GM21360 (cell line): ENCODE measurements at regions not wholly inside any gene's neighbourhood (a gene's known extent, or its start where the extent isn't known, plus 50 kb on each side); places are given as distances from the start of the nearest gene placed in this dataset.
"Not testable (repeated sequence)": the region's sequence is repeated elsewhere in the genome, so short reads cannot be mapped to it uniquely, and the experiment has no call there.

Source experiments
- ATAC-seq: cut with Tn5 transposase; IDR thresholded peaks from one replicate; pipeline ENCODE4 v1.9.1; 2021; ENCODE audit warnings: mild to moderate bottlenecking, moderate library complexity; ENCODE audit not compliant: unreplicated experiment

DNA sequence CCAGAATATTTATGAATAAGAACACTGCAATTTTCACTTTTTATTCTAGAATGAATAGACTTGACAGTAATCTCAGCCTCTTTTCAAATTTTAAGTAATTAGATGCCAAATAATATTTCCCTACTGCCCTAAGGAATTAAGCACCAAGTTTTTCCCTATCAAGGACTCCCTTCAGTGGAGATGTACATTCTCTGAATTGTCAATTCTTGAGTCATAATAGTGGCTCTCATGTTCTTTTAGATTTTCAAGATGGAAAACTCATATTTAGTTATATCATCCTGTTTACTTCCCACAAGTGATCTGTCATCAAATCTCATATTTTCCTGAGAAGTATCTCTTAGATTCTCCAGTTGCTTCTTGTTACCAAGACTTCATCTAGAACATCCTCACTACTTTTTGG lies 1248.9 kb upstream of the CHAC2 start:
- no peak for ATAC-seq

GRCh38 chr2:52512760-52513159 lies 1254.8 kb upstream of the CHAC2 start:
- ATAC-seq: no peak

- ATAC-seq: no peak
Measured at GRCh38 chr2:52510432-52510831, 1257.2 kb upstream of the CHAC2 start.

DNA sequence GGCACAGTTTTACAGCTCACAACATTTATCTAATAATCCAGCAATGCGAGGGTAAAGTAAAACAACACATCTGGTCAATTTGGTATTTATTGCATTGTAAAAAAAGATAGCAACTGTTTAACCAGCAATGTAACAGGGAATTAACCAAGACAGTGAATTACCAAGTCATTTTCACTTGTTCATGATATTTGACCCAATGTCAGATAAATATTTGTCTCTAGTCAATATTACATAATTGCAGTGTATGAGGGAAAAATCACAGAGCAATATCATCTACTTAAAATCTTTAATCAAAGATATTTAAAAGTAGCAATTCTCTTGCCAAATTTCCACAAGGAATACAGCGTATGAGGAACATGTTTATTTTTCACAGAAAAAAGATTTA lies 1265.1 kb upstream of the CHAC2 start:
- ATAC-seq: no peak

DNA sequence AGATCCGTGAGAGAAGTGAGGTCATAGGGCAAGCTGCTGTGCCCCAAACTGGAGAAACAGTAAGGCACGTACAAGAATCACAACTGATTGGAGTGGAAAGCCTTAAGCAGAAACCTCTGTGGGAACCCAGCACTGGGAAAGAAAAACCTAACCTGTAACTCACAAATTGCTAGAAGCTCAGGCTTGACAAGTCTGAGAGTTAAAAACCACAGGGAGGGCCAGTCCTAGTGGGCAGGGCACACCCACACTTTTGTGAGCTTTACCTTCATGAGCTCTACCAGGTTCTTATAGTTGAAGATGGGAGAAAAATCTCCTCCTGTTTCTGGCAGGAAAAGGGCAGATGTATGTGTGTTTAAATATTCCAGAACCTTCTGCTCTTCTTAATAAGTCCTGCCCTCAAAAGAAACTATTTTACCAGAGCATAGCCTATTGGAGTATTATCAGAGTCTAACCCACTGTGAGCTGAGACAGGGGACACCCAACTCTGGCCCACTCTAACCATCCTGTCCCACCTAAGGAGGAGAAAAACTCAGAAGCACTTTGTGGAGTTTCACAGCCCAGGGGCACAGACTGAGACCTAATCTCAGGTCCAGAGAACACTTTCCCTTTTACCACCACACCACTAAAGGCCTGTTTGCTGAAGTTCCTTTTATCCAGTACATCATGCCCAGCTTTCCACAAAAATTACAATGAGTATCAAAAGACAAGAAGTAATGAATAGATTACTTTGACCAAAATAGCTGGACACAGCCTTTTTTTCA lies 1265.7 kb upstream of the CHAC2 start:
- no peak for ATAC-seq

DNA sequence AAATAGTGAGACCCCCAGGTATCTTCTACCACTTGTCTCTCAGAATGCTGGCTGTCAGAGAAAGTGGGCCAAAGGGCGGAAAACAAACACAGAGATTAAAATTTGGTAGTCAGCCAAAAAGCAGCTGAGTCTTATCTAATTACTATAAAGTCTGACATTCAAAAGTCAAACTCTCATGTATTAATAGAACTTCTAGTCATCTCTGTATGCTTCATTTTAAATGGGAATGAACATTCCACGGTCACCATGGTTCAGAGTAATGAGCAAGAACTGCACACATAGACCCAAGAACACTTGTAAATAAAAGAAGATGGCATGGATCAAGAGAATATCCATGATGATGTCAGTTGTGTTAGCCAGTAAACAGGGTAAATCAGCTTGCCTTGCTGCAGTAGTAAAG lies 1267.0 kb upstream of the CHAC2 start:
- no peak for ATAC-seq

DNA sequence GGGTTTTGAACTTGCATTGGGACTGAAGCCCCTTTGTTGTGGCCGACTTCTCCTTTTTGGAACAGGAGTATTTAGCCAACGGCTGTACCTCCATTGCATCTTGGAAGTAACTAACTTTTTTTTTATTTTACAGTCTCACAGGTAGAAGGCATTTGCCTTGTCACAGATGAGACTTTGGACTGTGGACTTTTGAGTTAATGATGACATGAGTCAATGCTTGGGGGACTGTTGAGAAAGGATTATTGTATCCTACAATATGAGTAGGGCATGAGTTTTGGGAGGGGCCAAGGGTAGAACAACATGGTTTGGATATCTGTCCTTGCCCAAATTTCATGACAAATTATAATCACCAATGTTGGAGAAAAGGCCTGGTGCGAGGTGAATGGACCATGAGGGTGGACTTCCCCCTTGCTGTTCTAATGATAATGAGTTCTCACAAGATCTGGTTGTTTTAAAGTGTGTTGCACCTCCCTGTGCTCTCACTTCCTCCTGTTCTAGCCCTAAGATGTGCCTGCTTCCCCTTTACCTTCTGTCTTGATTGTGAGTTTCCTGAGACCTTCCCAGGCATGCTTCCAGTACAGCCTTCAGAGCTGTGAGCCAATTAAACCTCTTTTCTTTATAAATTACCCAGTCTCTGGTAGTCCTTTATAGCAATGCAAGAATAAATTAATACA lies 1269.4 kb upstream of the CHAC2 start:
- no peak for ATAC-seq

GRCh38 chr2:52495816-52496215 lies 1271.8 kb upstream of the CHAC2 start:
- ATAC-seq: no peak

- no peak for ATAC-seq
Measured at GRCh38 chr2:52477166-52477565, 1290.4 kb upstream of the CHAC2 start.

- ATAC-seq: no peak
Measured at GRCh38 chr2:52475590-52475989, 1292.0 kb upstream of the CHAC2 start.

- no peak for ATAC-seq
Measured at GRCh38 chr2:52474091-52474490, 1293.5 kb upstream of the CHAC2 start.

DNA sequence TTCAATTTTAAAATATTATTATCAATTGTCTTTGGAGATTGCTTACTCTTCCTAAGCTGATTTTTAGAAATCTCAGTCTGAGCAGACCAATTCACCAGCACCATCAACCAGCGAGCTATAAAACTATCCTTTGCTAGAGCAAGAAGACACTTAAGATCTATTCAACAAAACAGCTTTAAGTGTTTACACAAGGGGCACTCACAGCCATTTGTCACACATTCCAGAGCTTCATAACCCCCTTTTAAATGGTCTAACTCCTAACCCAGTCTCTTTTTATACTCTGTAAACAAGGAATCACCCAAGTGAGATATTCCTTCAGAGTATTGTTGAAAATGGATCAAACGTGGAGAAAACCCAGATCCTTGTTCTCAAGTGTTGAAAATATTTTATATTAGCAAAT lies 1294.1 kb upstream of the CHAC2 start:
- ATAC-seq: no peak

DNA sequence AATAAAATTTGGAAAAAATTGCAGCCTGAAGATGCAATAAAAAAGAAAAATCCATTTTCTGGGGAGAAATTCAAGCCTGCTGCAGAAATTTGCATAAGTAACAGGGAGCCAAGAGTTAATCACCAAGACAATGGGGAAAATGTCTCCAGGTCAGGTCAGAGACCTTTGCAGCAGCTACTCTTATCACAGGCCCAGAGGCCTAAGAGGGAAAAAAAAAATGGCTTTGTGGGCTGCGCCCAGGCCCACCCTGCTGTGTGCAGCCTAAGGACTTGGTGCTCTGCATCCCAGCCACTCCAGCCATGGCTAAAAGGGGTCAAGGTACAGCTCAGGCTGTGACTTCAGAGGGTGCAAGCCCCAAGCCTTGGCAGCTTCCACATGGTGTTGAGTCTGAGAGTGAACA lies 1297.1 kb upstream of the CHAC2 start:
- not testable (repeated sequence) for ATAC-seq

DNA sequence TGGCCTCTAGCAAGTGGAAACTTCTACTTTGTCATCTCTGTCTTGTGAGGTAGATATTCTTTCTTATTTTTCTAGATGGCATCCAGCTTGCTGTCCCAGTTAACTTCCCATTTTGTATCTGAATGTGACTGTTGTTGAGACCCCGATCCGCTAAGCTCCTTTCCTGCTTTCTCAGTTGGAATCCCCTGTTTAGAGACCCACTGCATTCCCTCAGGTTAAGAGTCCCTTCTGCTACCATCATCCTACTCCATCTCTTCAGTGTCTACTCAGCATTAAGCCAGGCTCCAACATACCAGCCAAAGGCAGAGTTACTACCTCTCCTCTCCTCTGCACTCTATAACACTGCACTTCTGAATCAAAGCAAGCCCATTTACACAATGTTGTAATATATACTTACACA lies 1300.4 kb upstream of the CHAC2 start:
- no peak for ATAC-seq

- ATAC-seq: no peak
Measured at GRCh38 chr2:52465287-52465686, 1302.3 kb upstream of the CHAC2 start.

GRCh38 chr2:52463457-52463856 lies 1304.1 kb upstream of the CHAC2 start:
- no peak for ATAC-seq

- no peak for ATAC-seq
Measured at GRCh38 chr2:52456561-52457377, 1310.8 kb upstream of the CHAC2 start.

DNA sequence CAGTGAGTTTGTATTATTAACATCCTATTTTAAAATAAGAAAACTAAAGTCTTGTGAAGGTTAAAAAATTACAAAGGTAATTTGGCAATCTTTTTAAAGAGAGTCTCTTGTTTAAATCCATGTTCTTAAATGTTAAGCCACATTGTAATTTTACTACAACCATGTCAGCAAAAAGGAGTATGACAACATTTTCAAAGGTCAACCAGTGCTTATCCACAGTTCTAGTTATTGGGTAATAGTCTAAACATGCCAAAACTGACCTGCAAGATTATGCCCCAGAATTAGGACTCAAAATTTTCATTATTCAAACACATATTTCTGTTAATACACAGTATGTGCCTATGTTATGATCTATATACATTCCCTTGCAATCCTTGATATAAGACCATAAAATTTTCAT lies 1312.6 kb upstream of the CHAC2 start:
- no peak for ATAC-seq

DNA sequence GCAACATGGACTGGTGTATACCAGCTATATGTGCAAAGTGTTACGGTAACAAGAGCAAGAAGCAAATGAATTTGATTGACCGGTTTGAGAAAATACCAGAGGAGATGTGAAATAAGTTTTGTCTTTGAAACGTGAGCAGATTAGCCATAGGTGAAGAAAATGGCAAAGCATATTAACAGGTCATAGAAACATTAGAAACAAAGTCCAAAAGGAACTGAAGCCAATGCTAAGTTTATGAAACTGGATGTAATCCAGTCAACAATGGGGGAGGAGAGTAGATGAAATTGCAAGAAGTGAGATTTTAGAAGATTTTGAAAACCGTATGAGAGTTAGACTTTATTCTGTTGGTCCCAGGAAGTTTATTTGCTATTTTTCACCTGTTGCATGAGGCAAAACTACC lies 1315.4 kb upstream of the CHAC2 start:
- ATAC-seq: no peak

DNA sequence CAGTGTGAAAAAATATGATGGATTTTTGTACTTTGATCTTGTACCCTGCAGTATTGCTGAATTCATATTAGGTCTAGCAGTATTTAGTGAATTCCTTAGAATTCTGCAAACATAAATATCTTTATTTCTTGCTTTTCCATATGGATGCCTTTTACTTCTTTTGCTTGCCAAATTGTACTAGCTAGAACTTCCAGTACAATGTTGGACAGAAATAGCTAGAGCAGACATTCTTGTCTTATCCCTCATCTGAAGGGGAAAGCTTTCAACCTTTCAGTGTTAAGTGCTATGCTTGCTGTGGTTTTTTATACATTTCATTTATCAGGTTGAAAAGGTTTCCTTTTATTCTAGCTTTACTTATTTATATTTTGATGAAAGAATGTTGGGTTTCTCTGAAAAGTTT lies 1321.9 kb upstream of the CHAC2 start:
- ATAC-seq: no peak

- ATAC-seq: no peak
Measured at GRCh38 chr2:52431352-52431760, 1336.2 kb upstream of the CHAC2 start.

DNA sequence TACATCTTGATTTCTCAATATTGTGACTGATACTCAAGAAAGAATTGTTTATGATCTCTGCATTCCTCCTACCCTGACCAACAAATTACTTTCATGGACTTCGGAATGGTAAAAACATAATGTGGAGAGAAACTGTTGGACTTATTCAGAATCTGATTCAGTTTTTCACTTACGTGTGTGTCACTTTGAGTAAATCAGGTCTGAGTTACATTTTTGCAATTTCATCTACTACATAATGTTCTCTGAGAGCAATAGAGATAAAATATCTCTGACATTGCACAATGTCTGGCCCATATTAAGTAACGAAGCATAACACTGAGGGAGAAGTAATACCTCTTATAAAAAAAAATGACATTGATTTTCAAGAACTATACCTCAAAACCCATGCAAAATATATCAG lies 1337.9 kb upstream of the CHAC2 start:
- no peak for ATAC-seq
